SK-N-MC (cell line): ENCODE measurements at regions not wholly inside any gene's neighbourhood (a gene's known extent, or its start where the extent isn't known, plus 50 kb on each side); places are given as distances from the start of the nearest gene placed in this dataset.

Experiments used
- DNase-seq: peaks from one replicate; pipeline ENCODE4 v3.0.0-alpha.2; 2011; ENCODE audit warnings: low read depth, low spot score
- H3K27ac ChIP-seq: fragments of 200-600 bp; sonication (generic); 2 replicates; pipeline ENCODE4 v1.5.1; 2016; ENCODE audit warnings: mixed run types
- H3K36me3 ChIP-seq: fragments of 200-600 bp; sonication (generic); 2 replicates; pipeline ENCODE4 v1.6.1; 2017; ENCODE audit warnings: antibody characterized with exemption, low read length, mixed read lengths; ENCODE audit not compliant: insufficient read depth
- H3K4me3 ChIP-seq: fragments of 200-600 bp; sonication (generic); 2 replicates; pipeline ENCODE4 v1.5.1; 2016
- H3K9ac ChIP-seq: fragments of 200-600 bp; sonication (generic); 2 replicates; pipeline ENCODE4 v1.8.0; 2017; ENCODE audit warnings: mixed run types, mixed read lengths; ENCODE audit not compliant: insufficient read length
- H3K9me3 ChIP-seq: fragments of 200-600 bp; sonication (generic); 2 replicates; pipeline ENCODE4 v1.6.1; 2017; ENCODE audit warnings: low read depth, mild to moderate bottlenecking, antibody characterized with exemption, low read length, moderate library complexity, mixed read lengths
- EZH2 ChIP-seq: fragments of 200-600 bp; sonication (generic); IDR thresholded peaks from one replicate; pipeline ENCODE4 v1.6.1; 2017; ENCODE audit warnings: antibody characterized with exemption
- FOXP2 ChIP-seq: optimal IDR thresholded peaks from 2 replicates; pipeline ENCODE3; 2011; ENCODE audit warnings: mild to moderate bottlenecking, moderate library complexity; ENCODE audit not compliant: insufficient read depth; ENCODE audit errors: extremely low read length, control extremely low read depth
- POLR2AphosphoS5 ChIP-seq: IDR thresholded peaks from 2 replicates; pipeline ENCODE4 v1.6.1; 2012; ENCODE audit warnings: mild to moderate bottlenecking, low read depth, low read length, borderline replicate concordance

DNA sequence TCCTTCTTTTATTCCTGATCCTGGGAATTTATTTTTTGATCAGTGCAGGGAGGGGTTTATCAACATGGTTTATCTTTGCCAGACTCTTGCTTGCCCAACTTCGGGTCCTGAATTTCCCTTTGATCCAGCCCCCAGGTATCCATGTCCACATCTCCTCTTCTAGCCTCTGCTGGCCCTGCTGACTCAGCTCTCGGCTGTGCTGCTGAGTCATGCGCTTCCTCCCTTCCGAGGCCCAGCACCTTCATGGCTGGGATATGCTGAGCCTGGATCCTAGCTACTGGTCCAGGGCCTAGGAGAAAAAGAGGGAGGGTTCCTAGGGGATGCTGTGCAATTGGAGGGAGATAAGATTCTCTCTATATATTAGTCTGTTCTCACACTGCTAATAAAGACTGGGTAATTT, 380.7 kb upstream of the SHH start:
- H3K36me3 ChIP-seq: no peaks in the 10 kb centered on the region
- no peak overlapping the region for H3K27ac ChIP-seq
- H3K9me3 ChIP-seq: no peaks in the 10 kb centered on the region
- no peak overlapping the region for H3K4me3 ChIP-seq
- no peak for DNase-seq
- TF ChIP-seq EZH2 (no peak), FOXP2 (no peak), POLR2AphosphoS5 (no peak)
- H3K9ac ChIP-seq: no peak overlapping the region

DNA sequence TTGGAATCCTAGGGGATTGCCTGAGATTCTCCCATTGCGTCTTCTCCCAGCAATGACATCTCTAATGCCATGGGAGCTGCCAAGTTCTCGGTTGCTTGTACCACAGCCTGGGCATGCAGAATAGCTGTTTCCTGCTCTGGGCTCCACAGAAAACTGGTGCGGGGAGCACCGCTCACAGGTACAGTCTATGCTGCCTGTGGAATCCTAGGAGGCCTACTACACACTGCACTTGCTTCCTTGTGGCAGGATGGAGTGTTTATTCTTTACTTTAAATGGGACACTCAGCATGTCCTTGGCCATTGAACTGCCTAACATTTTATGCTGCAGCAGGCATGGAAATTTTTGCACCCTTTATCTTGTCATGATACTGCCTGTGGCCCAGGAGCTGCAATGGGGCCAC, 378.8 kb upstream of the SHH start:
- no peak for DNase-seq
- H3K4me3 ChIP-seq: no peak overlapping the region
- H3K27ac ChIP-seq: no peak overlapping the region
- TF ChIP-seq EZH2 (no peak), POLR2AphosphoS5 (no peak), FOXP2 (no peak)
- H3K36me3 ChIP-seq: no peaks in the 10 kb centered on the region
- no peak overlapping the region for H3K9ac ChIP-seq
- H3K9me3 ChIP-seq: no peaks in the 10 kb centered on the region

DNA sequence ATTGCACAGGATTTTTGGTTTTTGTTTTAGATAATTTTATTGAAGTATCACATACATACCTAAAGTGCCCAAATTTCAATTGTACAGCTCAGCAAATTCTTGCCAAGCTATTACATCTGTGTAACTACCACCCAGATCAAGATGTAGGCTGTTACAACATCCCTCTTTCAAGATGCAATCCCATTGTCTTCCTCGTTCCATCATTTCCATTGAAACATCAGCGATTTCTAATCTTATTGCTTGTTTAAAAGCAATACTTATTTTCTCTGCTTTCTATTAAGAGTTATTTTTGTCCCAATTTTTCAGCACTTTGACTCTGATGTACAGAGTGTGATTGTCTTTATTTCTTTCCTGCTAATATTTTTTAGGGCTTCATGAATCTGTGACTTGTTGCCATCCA, 372.8 kb upstream of the SHH start:
- no peak overlapping the region for H3K27ac ChIP-seq
- H3K9me3 ChIP-seq: no peaks in the 10 kb centered on the region
- no peak for TF ChIP-seq EZH2
- no peak for TF ChIP-seq POLR2AphosphoS5
- no peak for TF ChIP-seq FOXP2
- no peak for DNase-seq
- no peak overlapping the region for H3K4me3 ChIP-seq
- H3K9ac ChIP-seq: no peak overlapping the region
- H3K36me3 ChIP-seq: no peaks in the 10 kb centered on the region

DNA sequence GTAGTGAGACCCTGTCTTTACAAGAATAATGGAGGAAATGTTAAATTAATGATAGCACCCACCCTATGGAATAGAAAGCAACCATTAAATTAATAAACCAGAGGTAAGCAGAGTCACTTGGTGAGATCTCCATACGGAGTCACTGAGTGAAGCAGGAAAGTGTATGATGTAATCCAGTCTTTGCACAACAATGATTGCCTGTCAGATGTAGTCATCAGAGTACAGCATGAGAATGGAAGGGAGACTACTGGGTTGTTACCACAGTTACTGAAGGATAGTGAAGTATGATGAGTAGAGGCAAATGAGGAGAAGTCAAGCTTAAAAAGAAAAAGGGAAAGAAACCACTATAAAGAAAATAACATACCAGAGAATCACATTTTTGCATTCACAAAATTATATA, 371.9 kb upstream of the SHH start:
- TF ChIP-seq POLR2AphosphoS5: no peak
- no peak for TF ChIP-seq EZH2
- TF ChIP-seq FOXP2: no peak
- Histone ChIP-seq H3K4me3 (no peak overlapping the region), H3K27ac (no peak overlapping the region), H3K9ac (no peak overlapping the region), H3K36me3 (no peaks in the 10 kb centered on the region), H3K9me3 (no peaks in the 10 kb centered on the region)
- no peak for DNase-seq

DNA sequence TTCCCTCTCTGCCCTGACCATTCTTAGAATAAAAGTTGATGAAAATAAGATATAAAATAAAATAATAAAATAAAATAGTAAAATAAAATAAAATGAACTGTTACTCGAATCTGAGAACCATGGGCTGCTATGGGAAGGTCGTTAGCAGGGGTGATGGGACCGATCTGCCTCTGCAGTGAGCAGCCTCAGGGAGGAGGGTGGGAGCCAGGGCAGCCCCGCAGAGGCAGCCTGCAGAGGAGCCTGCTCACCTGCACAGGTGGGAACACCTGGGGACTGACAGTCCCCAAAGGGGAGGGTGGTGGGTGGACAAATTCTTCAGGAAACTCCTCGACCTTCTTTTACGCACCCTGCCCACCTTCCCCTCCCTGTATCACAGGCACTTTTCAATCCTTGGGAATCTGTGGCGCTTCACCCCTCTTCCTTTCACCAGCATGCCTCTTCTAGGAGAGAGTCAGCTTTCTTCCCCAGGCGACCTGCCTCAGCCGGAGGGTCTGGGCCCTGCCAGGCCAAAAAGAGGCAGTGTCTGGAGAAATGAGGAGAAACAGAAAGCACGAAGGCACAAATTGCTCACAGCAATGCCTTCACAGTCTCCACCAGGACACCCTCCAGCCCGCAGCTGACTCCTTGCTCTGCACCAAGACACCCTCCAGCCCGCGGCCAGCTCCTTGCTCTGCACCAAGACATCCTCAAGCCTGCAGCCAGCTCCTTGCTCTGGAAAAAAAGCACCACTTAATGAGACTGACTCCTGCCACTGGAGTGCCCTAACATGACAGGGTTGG, 368.4 kb upstream of the SHH start:
- H3K9me3 ChIP-seq: no peaks in the 10 kb centered on the region
- no peak overlapping the region for H3K4me3 ChIP-seq
- no peak for TF ChIP-seq EZH2
- TF ChIP-seq FOXP2: no peak
- TF ChIP-seq POLR2AphosphoS5: no peak
- no peaks in the 10 kb centered on the region for H3K36me3 ChIP-seq
- no peak for DNase-seq
- no peak overlapping the region for H3K27ac ChIP-seq
- no peak overlapping the region for H3K9ac ChIP-seq

DNA sequence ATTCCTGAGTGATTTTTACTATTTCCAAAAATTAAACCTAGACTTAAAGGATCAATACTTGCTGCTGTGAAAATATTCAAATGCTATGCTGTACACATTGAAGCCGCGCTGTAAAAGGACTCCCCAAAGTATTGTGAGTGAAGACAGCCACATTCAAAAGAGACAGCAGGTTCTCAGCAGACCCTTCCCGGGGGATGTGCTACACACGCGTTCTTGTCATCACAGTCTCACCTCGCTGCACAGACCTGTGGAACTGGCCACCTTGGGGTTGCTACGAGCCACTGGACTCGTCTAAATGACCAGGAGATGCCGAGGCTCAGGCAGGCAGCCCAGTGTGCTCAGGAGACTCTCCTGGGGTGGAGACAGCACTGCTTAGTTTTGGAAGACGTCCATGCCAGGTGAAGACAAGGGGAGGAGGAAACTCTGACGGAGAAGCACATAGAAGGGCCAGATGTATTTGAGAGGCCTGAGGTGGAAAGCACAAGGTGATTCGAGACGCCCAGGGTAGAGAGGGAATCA, 367.7 kb upstream of the SHH start:
- Histone ChIP-seq H3K36me3 (no peaks in the 10 kb centered on the region), H3K9ac (no peak overlapping the region), H3K9me3 (no peaks in the 10 kb centered on the region), H3K27ac (no peak overlapping the region), H3K4me3 (no peak overlapping the region)
- TF ChIP-seq EZH2: no peak
- TF ChIP-seq POLR2AphosphoS5: no peak
- TF ChIP-seq FOXP2: no peak
- DNase-seq: no peak

DNA sequence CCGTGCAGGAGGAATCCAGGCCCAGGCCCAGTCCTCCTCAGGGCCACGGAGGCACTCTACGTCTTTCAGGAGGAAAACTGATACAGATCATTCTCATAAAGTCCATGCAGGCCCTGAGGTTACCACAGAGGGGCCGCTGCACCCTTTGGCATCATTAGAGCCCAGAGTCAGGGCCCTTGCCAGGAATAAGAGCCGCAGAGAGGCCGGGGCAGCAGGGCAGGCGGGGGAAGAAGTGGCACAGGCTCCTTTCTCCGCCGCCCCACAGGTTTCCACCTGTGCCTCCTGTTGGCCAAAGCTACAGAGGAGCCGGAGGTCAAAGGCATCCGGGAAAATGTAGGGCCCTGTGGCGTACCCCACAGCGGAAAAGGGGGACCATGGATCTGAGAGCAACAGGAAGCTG, 366.6 kb upstream of the SHH start:
- TF ChIP-seq EZH2 (no peak), POLR2AphosphoS5 (no peak), FOXP2 (no peak)
- no peak for DNase-seq
- H3K36me3 ChIP-seq: no peaks in the 10 kb centered on the region
- H3K27ac ChIP-seq: no peak overlapping the region
- no peak overlapping the region for H3K9ac ChIP-seq
- no peaks in the 10 kb centered on the region for H3K9me3 ChIP-seq
- no peak overlapping the region for H3K4me3 ChIP-seq

DNA sequence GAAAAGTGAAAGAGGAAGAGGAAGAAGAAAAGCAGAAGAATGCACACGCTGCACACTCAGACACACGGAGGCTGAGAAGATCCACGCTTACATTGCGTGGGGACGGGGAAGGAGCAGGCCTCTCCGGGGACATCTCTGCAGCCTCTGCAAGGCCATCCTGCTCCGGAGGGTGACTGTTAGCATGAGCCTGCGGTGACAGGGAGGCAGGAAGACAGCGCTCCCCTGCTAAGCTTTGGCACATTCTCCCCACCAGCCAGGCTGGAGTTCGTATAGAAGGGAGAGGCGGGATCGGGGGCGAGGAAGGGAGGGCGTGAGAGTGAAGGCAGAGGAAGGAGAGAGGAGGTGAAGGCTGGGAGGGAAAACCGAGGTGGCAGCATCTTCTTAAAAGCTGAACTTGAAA, 366.0 kb upstream of the SHH start:
- H3K9ac ChIP-seq: no peak overlapping the region
- DNase-seq: no peak
- no peak overlapping the region for H3K27ac ChIP-seq
- H3K36me3 ChIP-seq: no peaks in the 10 kb centered on the region
- no peak overlapping the region for H3K4me3 ChIP-seq
- no peak for TF ChIP-seq EZH2
- no peak for TF ChIP-seq POLR2AphosphoS5
- no peak for TF ChIP-seq FOXP2
- H3K9me3 ChIP-seq: no peaks in the 10 kb centered on the region
